ENCODE measurements at regions not wholly inside any gene's neighbourhood (a gene's known extent, or its start where the extent isn't known, plus 50 kb on each side); places are given as distances from the start of the nearest gene placed in this dataset.
"Not testable (repeated sequence)": the region's sequence is repeated elsewhere in the genome, so short reads cannot be mapped to it uniquely, and the experiment has no call there.

- peaks cover 0 to 10% (median 0%) of the 10 kb centered on the region in 3 donors for H3K9me3 ChIP-seq
- intact Hi-C loops (cut with DNase I; ENCODE audit: low total_unique reads), result no loop called here
- no peak for DNase-seq
- no peak overlapping the region for H3K27ac ChIP-seq
- no peaks in the 10 kb centered on the region for H3K36me3 ChIP-seq
- TF ChIP-seq CTCF (IDR thresholded peaks at IDR 0.05), result no peak
- no peaks in the 10 kb centered on the region for H3K27me3 ChIP-seq
- H3K4me3 ChIP-seq, result no peak overlapping the region
- H3K4me1 ChIP-seq, result no peaks in the 10 kb centered on the region
Measured at GRCh38 chr14:97162621-97163020, 365.4 kb downstream of the VRK1 start.

- intact Hi-C loops (cut with DNase I; ENCODE audit: low total_unique reads), result no loop called here
- Histone ChIP-seq H3K27ac (no peak overlapping the region), H3K4me3 (no peak overlapping the region), H3K36me3 (no peaks in the 10 kb centered on the region), H3K9me3 (peaks cover 0 to 10% (median 0%) of the 10 kb centered on the region in 3 donors), H3K27me3 (no peaks in the 10 kb centered on the region), H3K4me1 (no peaks in the 10 kb centered on the region)
- no peak for TF ChIP-seq CTCF (IDR thresholded peaks at IDR 0.05)
- no peak for DNase-seq
Measured at GRCh38 chr14:97164021-97164420, 366.8 kb downstream of the VRK1 start.

- DNase-seq, result no peak
- Histone ChIP-seq H3K4me3 (no peak overlapping the region), H3K27ac (no peak overlapping the region), H3K27me3 (no peaks in the 10 kb centered on the region), H3K36me3 (no peaks in the 10 kb centered on the region), H3K4me1 (no peaks in the 10 kb centered on the region), H3K9me3 (no peaks in the 10 kb centered on the region)
- TF ChIP-seq CTCF (IDR thresholded peaks at IDR 0.05), result no peak
- intact Hi-C loops (cut with DNase I; ENCODE audit: low total_unique reads), result no loop called here
Measured at GRCh38 chr14:97166497-97166896, 369.3 kb downstream of the VRK1 start.

- H3K36me3 ChIP-seq; H3K27me3 ChIP-seq; intact Hi-C loops (cut with DNase I; ENCODE audit: low total_unique reads); H3K27ac ChIP-seq; H3K4me1 ChIP-seq; H3K4me3 ChIP-seq; H3K9me3 ChIP-seq; DNase-seq: not testable (repeated sequence)
Measured at GRCh38 chr14:97167577-97167976, 370.4 kb downstream of the VRK1 start.

- no peak for DNase-seq
- TF ChIP-seq CTCF (IDR thresholded peaks at IDR 0.05), result no peak
- intact Hi-C loops (cut with DNase I; ENCODE audit: low total_unique reads), result no loop called here
- Histone ChIP-seq H3K27ac (no peak overlapping the region), H3K27me3 (no peaks in the 10 kb centered on the region), H3K36me3 (no peaks in the 10 kb centered on the region), H3K4me1 (no peaks in the 10 kb centered on the region), H3K4me3 (no peak overlapping the region), H3K9me3 (no peaks in the 10 kb centered on the region)
Measured at GRCh38 chr14:97172644-97173043, 375.5 kb downstream of the VRK1 start.

- no peaks in the 10 kb centered on the region for H3K4me1 ChIP-seq
- H3K27ac ChIP-seq, result no peak overlapping the region
- H3K27me3 ChIP-seq, result no peaks in the 10 kb centered on the region
- DNase-seq, result no peak
- intact Hi-C loops (cut with DNase I; ENCODE audit: low total_unique reads), result no loop called here
- no peak for TF ChIP-seq CTCF (IDR thresholded peaks at IDR 0.05)
- no peak overlapping the region for H3K4me3 ChIP-seq
- no peaks in the 10 kb centered on the region for H3K9me3 ChIP-seq
- no peaks in the 10 kb centered on the region for H3K36me3 ChIP-seq
Measured at GRCh38 chr14:97177016-97177415, 379.8 kb downstream of the VRK1 start.
